ENCODE measurements at regions not wholly inside any gene's neighbourhood (a gene's known extent, or its start where the extent isn't known, plus 50 kb on each side); places are given as distances from the start of the nearest gene placed in this dataset.

DNA sequence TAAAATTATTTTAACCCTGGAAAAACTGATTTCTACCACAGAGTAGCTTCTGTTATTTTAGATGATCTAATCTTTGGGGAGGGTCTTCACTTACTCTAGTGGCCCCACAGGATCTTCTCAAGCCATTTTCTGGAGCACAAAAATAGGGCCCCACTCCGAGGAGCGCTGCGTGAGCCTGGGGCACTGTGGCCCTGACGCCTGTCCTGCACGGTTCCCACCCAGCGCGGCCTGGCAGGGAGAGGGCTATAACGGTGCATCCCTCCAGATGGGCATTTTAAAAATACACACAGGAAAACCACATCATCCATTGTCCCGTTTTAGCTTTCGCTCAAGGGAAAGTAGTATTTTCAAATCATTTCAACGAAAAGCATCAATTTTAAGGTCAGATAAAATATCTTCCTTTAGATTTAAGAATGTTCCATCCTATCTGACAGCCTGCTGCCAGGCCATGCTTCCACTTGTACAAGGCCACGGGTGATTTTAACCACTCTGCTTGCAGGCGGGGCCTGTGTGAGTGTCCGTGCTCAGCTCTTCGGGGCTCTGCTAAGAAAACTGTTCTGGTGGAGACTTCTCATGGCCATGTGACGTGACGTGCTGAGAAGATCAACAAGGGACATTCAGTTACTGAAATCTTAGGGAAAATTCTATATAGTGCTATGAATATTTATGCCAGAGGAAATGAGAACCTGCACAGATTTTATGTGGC lies 683.8 kb upstream of the SGCG start:
- H3K27ac ChIP-seq = no peak overlapping the region
- peaks cover 0 to 6% (median 3%) of the 10 kb centered on the region in 4 donors for H3K4me1 ChIP-seq
- no peaks in the 10 kb centered on the region for H3K36me3 ChIP-seq
- H3K4me3 ChIP-seq = no peak overlapping the region
- DNase-seq = no peak
- 79 to 88% methylated on average over 17 of the region's 17 CpGs for WGBS, 2 donors
- TF ChIP-seq EP300 (IDR thresholded peaks at IDR 0.05) (no peak), POLR2AphosphoS5 (IDR thresholded peaks at IDR 0.05) (no peak), POLR2A (IDR thresholded peaks at IDR 0.05) (no peak)
- TF ChIP-seq, protein P1, sequence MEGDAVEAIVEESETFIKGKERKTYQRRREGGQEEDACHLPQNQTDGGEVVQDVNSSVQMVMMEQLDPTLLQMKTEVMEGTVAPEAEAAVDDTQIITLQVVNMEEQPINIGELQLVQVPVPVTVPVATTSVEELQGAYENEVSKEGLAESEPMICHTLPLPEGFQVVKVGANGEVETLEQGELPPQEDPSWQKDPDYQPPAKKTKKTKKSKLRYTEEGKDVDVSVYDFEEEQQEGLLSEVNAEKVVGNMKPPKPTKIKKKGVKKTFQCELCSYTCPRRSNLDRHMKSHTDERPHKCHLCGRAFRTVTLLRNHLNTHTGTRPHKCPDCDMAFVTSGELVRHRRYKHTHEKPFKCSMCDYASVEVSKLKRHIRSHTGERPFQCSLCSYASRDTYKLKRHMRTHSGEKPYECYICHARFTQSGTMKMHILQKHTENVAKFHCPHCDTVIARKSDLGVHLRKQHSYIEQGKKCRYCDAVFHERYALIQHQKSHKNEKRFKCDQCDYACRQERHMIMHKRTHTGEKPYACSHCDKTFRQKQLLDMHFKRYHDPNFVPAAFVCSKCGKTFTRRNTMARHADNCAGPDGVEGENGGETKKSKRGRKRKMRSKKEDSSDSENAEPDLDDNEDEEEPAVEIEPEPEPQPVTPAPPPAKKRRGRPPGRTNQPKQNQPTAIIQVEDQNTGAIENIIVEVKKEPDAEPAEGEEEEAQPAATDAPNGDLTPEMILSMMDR (IDR thresholded peaks at IDR 0.05) = no peak
- intact Hi-C loops (cut with DNase I) = no loop called here
- no peaks in the 10 kb centered on the region for H3K9me3 ChIP-seq
- no peaks in the 10 kb centered on the region for H3K27me3 ChIP-seq

DNA sequence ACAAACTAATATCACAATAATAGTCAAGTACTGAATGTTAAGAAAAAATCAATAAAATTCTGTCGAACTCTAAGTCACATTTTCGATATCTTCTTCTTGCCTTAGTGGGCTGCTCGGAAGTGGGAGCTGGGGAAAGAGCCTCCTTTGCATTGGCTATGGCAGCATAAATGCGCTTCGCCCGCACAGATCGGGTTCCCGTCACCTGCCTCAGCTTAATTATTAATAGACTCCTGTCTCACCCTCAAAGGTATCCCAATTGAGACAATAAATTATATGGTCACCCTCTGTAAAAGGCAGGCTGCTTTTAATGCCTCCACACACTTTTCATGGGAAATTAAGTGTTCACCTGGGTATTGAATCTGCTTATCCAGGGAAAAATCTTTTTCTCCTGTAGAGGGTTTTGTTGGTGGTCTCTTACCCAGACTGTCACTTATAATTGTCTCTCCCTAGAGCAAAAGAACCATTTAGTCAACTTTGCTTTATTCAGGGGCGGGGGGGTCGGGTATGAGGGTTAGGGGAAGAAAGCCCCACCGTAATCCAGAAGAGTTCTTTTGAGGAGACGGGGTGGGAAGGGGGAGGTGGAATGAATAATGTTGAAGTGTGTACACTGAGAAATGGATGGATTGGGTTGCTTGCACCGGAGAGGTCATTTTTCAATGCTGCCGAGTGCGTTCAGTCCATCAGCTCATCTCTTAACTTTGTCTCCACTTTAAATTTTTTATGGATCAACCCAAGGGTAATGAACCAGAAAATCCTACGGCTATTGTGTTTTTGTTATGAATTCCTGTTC lies 682.6 kb upstream of the SGCG start:
- TF ChIP-seq EP300 (IDR thresholded peaks at IDR 0.05) = no peak
- no peak for TF ChIP-seq POLR2A (IDR thresholded peaks at IDR 0.05)
- no peak for TF ChIP-seq POLR2AphosphoS5 (IDR thresholded peaks at IDR 0.05)
- TF ChIP-seq, protein P1 (IDR thresholded peaks at IDR 0.05) = no peak
- peaks cover 0 to 7% (median 3%) of the 10 kb centered on the region in 4 donors for H3K4me1 ChIP-seq
- H3K36me3 ChIP-seq = no peaks in the 10 kb centered on the region
- no peak overlapping the region for H3K4me3 ChIP-seq
- WGBS, 2 donors = 36 to 67% methylated on average over 16 of the region's 16 CpGs
- H3K27me3 ChIP-seq = no peaks in the 10 kb centered on the region
- H3K9me3 ChIP-seq = peaks cover 0 to 3% (median 0%) of the 10 kb centered on the region in 4 donors
- intact Hi-C loops (cut with DNase I) = no loop called here
- no peak overlapping the region for H3K27ac ChIP-seq
- DNase-seq = no peak

DNA sequence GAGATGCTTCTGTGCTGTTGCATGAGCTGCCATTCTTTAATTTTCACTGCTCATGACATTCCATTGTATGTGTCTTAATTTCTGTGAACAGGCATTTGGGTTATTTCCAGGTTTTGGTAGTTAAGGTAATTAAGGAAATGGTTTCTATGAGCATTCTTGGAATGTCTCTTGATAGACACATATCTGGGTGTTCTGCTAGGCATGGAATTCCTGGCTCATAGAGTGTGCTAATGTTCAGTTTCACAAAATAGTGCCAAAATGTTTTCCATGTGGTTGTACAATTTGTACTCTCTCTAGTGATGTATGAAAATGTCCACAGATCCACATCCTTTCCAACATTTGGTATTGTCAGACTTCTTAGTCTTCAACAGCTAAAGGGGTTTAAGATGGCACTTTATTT lies 680.9 kb upstream of the SGCG start:
- Histone ChIP-seq H3K4me1 (peaks cover 0 to 7% (median 3%) of the 10 kb centered on the region in 4 donors), H3K9me3 (peaks cover 0 to 3% (median 0%) of the 10 kb centered on the region in 4 donors), H3K27ac (no peak overlapping the region), H3K4me3 (no peak overlapping the region), H3K27me3 (no peaks in the 10 kb centered on the region), H3K36me3 (no peaks in the 10 kb centered on the region)
- no peak for DNase-seq
- TF ChIP-seq POLR2A (IDR thresholded peaks at IDR 0.05) (no peak), EP300 (IDR thresholded peaks at IDR 0.05) (no peak), POLR2AphosphoS5 (IDR thresholded peaks at IDR 0.05) (no peak)
- TF ChIP-seq, protein P1 (IDR thresholded peaks at IDR 0.05) = no peak
- intact Hi-C loops (cut with DNase I) = no loop called here

DNA sequence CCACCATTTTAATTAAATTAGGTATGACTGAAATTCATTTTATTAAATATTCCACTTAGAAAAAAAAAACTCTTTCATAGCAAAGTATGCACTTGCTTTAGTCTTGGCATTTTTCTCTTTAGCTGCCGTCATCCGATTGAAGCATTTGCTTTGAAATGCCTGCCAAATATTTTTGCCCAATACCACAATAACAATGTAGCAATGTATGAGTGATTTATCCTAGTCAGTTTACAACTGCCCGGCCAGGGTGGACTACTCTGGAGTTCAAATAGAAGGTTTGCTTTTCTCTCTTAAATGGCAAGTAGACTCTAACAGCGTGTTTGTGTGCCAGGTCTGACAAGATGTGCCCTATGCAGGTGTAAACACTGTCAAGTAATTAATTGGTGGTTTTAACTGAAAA lies 675.3 kb upstream of the SGCG start:
- Histone ChIP-seq H3K27ac (no peak overlapping the region), H3K36me3 (no peaks in the 10 kb centered on the region), H3K27me3 (no peaks in the 10 kb centered on the region), H3K9me3 (peaks cover 0 to 3% (median 0%) of the 10 kb centered on the region in 4 donors), H3K4me3 (no peak overlapping the region), H3K4me1 (peaks cover 0 to 15% (median 13%) of the 10 kb centered on the region in 4 donors)
- intact Hi-C loops (cut with DNase I) = no loop called here
- 71 to 73% methylated on average over 4 of the region's 4 CpGs for WGBS, 2 donors
- no peak for DNase-seq
- no peak for TF ChIP-seq POLR2AphosphoS5 (IDR thresholded peaks at IDR 0.05)
- no peak for TF ChIP-seq EP300 (IDR thresholded peaks at IDR 0.05)
- TF ChIP-seq, protein P1 (IDR thresholded peaks at IDR 0.05) = no peak
